GM12873 (cell line): ENCODE measurements at regions not wholly inside any gene's neighbourhood (a gene's known extent, or its start where the extent isn't known, plus 50 kb on each side); places are given as distances from the start of the nearest gene placed in this dataset.

Experiments used
- CTCF ChIP-seq: IDR thresholded peaks from 2 replicates; pipeline ENCODE4 v1.5.1; 2012; ENCODE audit warnings: low read depth, mild to moderate bottlenecking, moderate library complexity, low read length, control low read depth; ENCODE audit not compliant: insufficient read depth; ENCODE audit errors: missing control alignments

GRCh38 chr5:73373814-73374510 is 74.6 kb downstream of the FOXD1 start:
- no peak for TF ChIP-seq CTCF

GRCh38 chr5:73370640-73371583 is 77.7 kb downstream of the FOXD1 start:
- TF ChIP-seq CTCF = no peak

GRCh38 chr5:73370095-73370494 is 78.5 kb downstream of the FOXD1 start:
- TF ChIP-seq CTCF = no peak

GRCh38 chr5:73369278-73369677 is 79.3 kb downstream of the FOXD1 start:
- TF ChIP-seq CTCF = no peak

GRCh38 chr5:73367650-73368049 is 80.9 kb downstream of the FOXD1 start:
- no peak for TF ChIP-seq CTCF

GRCh38 chr5:73365990-73366667 is 82.4 kb downstream of the FOXD1 start:
- no peak for TF ChIP-seq CTCF

- no peak for TF ChIP-seq CTCF
Measured at GRCh38 chr5:73365301-73365853, 83.2 kb downstream of the FOXD1 start.
